ENCODE measurements at regions not wholly inside any gene's neighbourhood (a gene's known extent, or its start where the extent isn't known, plus 50 kb on each side); places are given as distances from the start of the nearest gene placed in this dataset.

GRCh38 chr5:74324556-74324955 lies 316.0 kb downstream of the ENC1 start:
- peaks cover 4% of the 10 kb centered on the region for H4K20me1 ChIP-seq (ENCODE audit: insufficient read depth, low read length, poor library complexity, severe bottlenecking)
- H3K4me2 ChIP-seq (ENCODE audit: low read depth, low read length, poor library complexity, severe bottlenecking) = no peak overlapping the region
- H3K79me2 ChIP-seq (ENCODE audit: insufficient read depth, low read length) = no peaks in the 10 kb centered on the region
- H3K27me3 ChIP-seq (ENCODE audit: insufficient read depth, low read length, poor library complexity, severe bottlenecking) = peaks cover 88% of the 10 kb centered on the region
- H3F3A ChIP-seq (ENCODE audit: low read depth) = peaks cover 4% of the 10 kb centered on the region; the same call in 1 of the 2 replicates
- H3K9me2 ChIP-seq (replicated peaks; ENCODE audit: low read depth, low read length) = no peaks in the 10 kb centered on the region
- H3K36me3 ChIP-seq (ENCODE audit: insufficient read depth, low read length) = no peaks in the 10 kb centered on the region
- H3K9ac ChIP-seq (ENCODE audit: low read depth, low read length, poor library complexity, severe bottlenecking) = no peak overlapping the region
- no peak overlapping the region for H3K4me3 ChIP-seq (ENCODE audit: low read length, poor library complexity, severe bottlenecking)
- H3K9me3 ChIP-seq (ENCODE audit: insufficient read depth, low read depth, low read length) = no peaks in the 10 kb centered on the region
- no peak overlapping the region for H2AFZ ChIP-seq (ENCODE audit: low read length)
- TF ChIP-seq CTCF (conservative IDR thresholded peaks at IDR 0.05; ENCODE audit: low read length) = no peak
- no peak for TF ChIP-seq EZH2phosphoT487 (IDR thresholded peaks at IDR 0.05; ENCODE audit: borderline replicate concordance)
- H3K4me1 ChIP-seq (ENCODE audit: insufficient read depth, low read length, poor library complexity, severe bottlenecking) = peaks cover 18% of the 10 kb centered on the region

- peaks cover 4% of the 10 kb centered on the region for H4K20me1 ChIP-seq (ENCODE audit: insufficient read depth, low read length, poor library complexity, severe bottlenecking)
- no peaks in the 10 kb centered on the region for H3K9me2 ChIP-seq (replicated peaks; ENCODE audit: low read depth, low read length)
- H3K9me3 ChIP-seq (ENCODE audit: insufficient read depth, low read depth, low read length) = no peaks in the 10 kb centered on the region
- H2AFZ ChIP-seq (ENCODE audit: low read length) = no peak overlapping the region
- TF ChIP-seq CTCF (conservative IDR thresholded peaks at IDR 0.05; ENCODE audit: low read length) = peak; percentile 56
- TF ChIP-seq EZH2phosphoT487 (IDR thresholded peaks at IDR 0.05; ENCODE audit: borderline replicate concordance) = no peak
- no peak overlapping the region for H3K4me2 ChIP-seq (ENCODE audit: low read depth, low read length, poor library complexity, severe bottlenecking)
- H3K36me3 ChIP-seq (ENCODE audit: insufficient read depth, low read length) = no peaks in the 10 kb centered on the region
- H3K4me3 ChIP-seq (ENCODE audit: low read length, poor library complexity, severe bottlenecking) = no peak overlapping the region
- no peaks in the 10 kb centered on the region for H3K79me2 ChIP-seq (ENCODE audit: insufficient read depth, low read length)
- H3K9ac ChIP-seq (ENCODE audit: low read depth, low read length, poor library complexity, severe bottlenecking) = no peak overlapping the region
- H3K4me1 ChIP-seq (ENCODE audit: insufficient read depth, low read length, poor library complexity, severe bottlenecking) = peaks cover 15% of the 10 kb centered on the region
- H3F3A ChIP-seq (ENCODE audit: low read depth) = peaks cover 4% of the 10 kb centered on the region; the same call in 1 of the 2 replicates
- H3K27me3 ChIP-seq (ENCODE audit: insufficient read depth, low read length, poor library complexity, severe bottlenecking) = peaks cover 72% of the 10 kb centered on the region
Observed at GRCh38 chr5:74322944-74323343, 317.6 kb downstream of the ENC1 start.

GRCh38 chr5:74322191-74322590 lies 318.3 kb downstream of the ENC1 start:
- Histone ChIP-seq H3F3A (ENCODE audit: low read depth) (peaks cover 4% of the 10 kb centered on the region; the same call in 1 of the 2 replicates), H3K4me2 (ENCODE audit: low read depth, low read length, poor library complexity, severe bottlenecking) (no peak overlapping the region), H3K9ac (ENCODE audit: low read depth, low read length, poor library complexity, severe bottlenecking) (no peak overlapping the region), H3K27me3 (ENCODE audit: insufficient read depth, low read length, poor library complexity, severe bottlenecking) (peaks cover 64% of the 10 kb centered on the region), H3K4me1 (ENCODE audit: insufficient read depth, low read length, poor library complexity, severe bottlenecking) (peaks cover 8% of the 10 kb centered on the region), H3K36me3 (ENCODE audit: insufficient read depth, low read length) (no peaks in the 10 kb centered on the region), H4K20me1 (ENCODE audit: insufficient read depth, low read length, poor library complexity, severe bottlenecking) (peaks cover 4% of the 10 kb centered on the region), H2AFZ (ENCODE audit: low read length) (no peak overlapping the region), H3K79me2 (ENCODE audit: insufficient read depth, low read length) (no peaks in the 10 kb centered on the region), H3K4me3 (ENCODE audit: low read length, poor library complexity, severe bottlenecking) (no peak overlapping the region), H3K9me2 (replicated peaks; ENCODE audit: low read depth, low read length) (no peaks in the 10 kb centered on the region), H3K9me3 (ENCODE audit: insufficient read depth, low read depth, low read length) (no peaks in the 10 kb centered on the region)
- TF ChIP-seq EZH2phosphoT487 (IDR thresholded peaks at IDR 0.05; ENCODE audit: borderline replicate concordance) (no peak), CTCF (conservative IDR thresholded peaks at IDR 0.05; ENCODE audit: low read length) (no peak)

Data from Loucy (cell line).